ENCODE measurements at regions not wholly inside any gene's neighbourhood (a gene's known extent, or its start where the extent isn't known, plus 50 kb on each side); places are given as distances from the start of the nearest gene placed in this dataset.
A peak's percentile ranks its signal among the peaks of the same experiment; 100 is the strongest.

- 91% methylated on average over 6 of the region's 7 CpGs for WGBS (ENCODE audit: missing lambda C conversion rate)
- FAIRE-seq (no peak), DNase-seq (ENCODE audit: low read depth in 1 of 2, low spot score in 1 of 2) (no peak), ATAC-seq (no peak)
- Histone ChIP-seq H3K27ac (peak overlapping the region in 1 of 2 experiments; percentile 13; a peak in 2 of 6 replicates), H3K4me3 (no peak overlapping the region), H3K9me3 (no peaks in the 10 kb centered on the region), H3K4me1 (peaks cover 20% of the 10 kb centered on the region), H3K4me2 (no peak overlapping the region)
- no peak for TF ChIP-seq HMGXB4 (CRISPR knock-in tag; IDR thresholded peaks at IDR 0.05; ENCODE audit: borderline replicate concordance)
- ChIA-PET CTCF (interaction anchor here (0.6 to 1.3 kb wide), 4 partner anchors 26 to 249 kb away, joined by 3 to 4 read pairs (median 4); no protein-coding TSS in a partner anchor), POLR2A (no interaction called here)
Measured at GRCh38 chr2:234858145-234858544, 93.7 kb upstream of the SH3BP4 start.

GRCh38 chr2:234853729-234854128, 98.1 kb upstream of the SH3BP4 start:
- ChIA-PET POLR2A (no interaction called here), CTCF (interaction anchor here (0.9 kb wide), 1 partner anchor 8 kb away, joined by 3 read pairs; no protein-coding TSS in a partner anchor)
- no peak for FAIRE-seq
- Histone ChIP-seq H3K4me1 (peaks cover 4% of the 10 kb centered on the region; the same call in 1 of the 3 replicates), H3K27ac (no peak overlapping the region), H3K9me3 (no peaks in the 10 kb centered on the region), H3K4me3 (no peak overlapping the region), H3K4me2 (no peak overlapping the region)
- WGBS (ENCODE audit: missing lambda C conversion rate): 52% methylated on average over 2 of the region's 2 CpGs
- DNase-seq (ENCODE audit: low read depth in 1 of 2, low spot score in 1 of 2): no peak
- ATAC-seq: no peak
- TF ChIP-seq HOXB13 (CRISPR knock-in tag; IDR thresholded peaks at IDR 0.05; ENCODE audit: low read depth) (no peak), ZC3H11A (IDR thresholded peaks at IDR 0.05) (no peak), POLR2A (IDR thresholded peaks at IDR 0.05; ENCODE audit: low read length) (no peak), FOXS1 (CRISPR knock-in tag; IDR thresholded peaks at IDR 0.05) (no peak), HOXB5 (CRISPR knock-in tag; IDR thresholded peaks at IDR 0.05) (no peak), BHLHE40 (IDR thresholded peaks at IDR 0.05; ENCODE audit: low read depth, low read length) (no peak)

- no peaks in the 10 kb centered on the region for H3K4me1 ChIP-seq
- DNase-seq (ENCODE audit: low read depth in 1 of 2, low spot score in 1 of 2): no peak
- no peak for ATAC-seq
- no peak overlapping the region for H3K4me2 ChIP-seq
- FAIRE-seq: no peak
- ChIA-PET POLR2A (no interaction called here), CTCF (no interaction called here)
- 78% methylated on average over 5 of the region's 5 CpGs for WGBS (ENCODE audit: missing lambda C conversion rate)
- 0 out of 6 replicates have a peak overlapping the region, but pooled peaks of 1 of the 2 experiments have one; percentile 9 for H3K27ac ChIP-seq
- TF ChIP-seq HMGXB4 (CRISPR knock-in tag; IDR thresholded peaks at IDR 0.05; ENCODE audit: borderline replicate concordance) (no peak), TFCP2L1 (CRISPR knock-in tag; IDR thresholded peaks at IDR 0.05) (no peak), NR3C1 (IDR thresholded peaks at IDR 0.05) (no peak), FOSB (CRISPR knock-in tag; IDR thresholded peaks at IDR 0.05) (no peak), KDM5A (IDR thresholded peaks at IDR 0.05) (no peak), HES2 (IDR thresholded peaks at IDR 0.05) (no peak), CBX2 (IDR thresholded peaks at IDR 0.05; ENCODE audit: borderline replicate concordance, low read depth) (no peak), HEYL (CRISPR knock-in tag; IDR thresholded peaks at IDR 0.05) (no peak), REST (IDR thresholded peaks at IDR 0.05) (no peak), ZSCAN20 (CRISPR knock-in tag; IDR thresholded peaks at IDR 0.05) (no peak), TP53 (CRISPR knock-in tag; IDR thresholded peaks at IDR 0.05) (no peak), SREBF2 (IDR thresholded peaks at IDR 0.05) (no peak), HDAC2 (IDR thresholded peaks at IDR 0.05) (no peak), RNF2 (IDR thresholded peaks at IDR 0.05; ENCODE audit: borderline replicate concordance, low read depth) (no peak), EP300 (IDR thresholded peaks at IDR 0.05) (no peak), JUNB (IDR thresholded peaks at IDR 0.05) (no peak), ZFP36 (IDR thresholded peaks at IDR 0.05; ENCODE audit: borderline replicate concordance, partially characterized antibody) (no peak), RCOR1 (IDR thresholded peaks at IDR 0.05; ENCODE audit: low read depth, low read length) (no peak), ZC3H11A (IDR thresholded peaks at IDR 0.05) (no peak)
- H3K4me3 ChIP-seq: no peak overlapping the region
- H3K9me3 ChIP-seq: no peaks in the 10 kb centered on the region
Measured at GRCh38 chr2:234852941-234853340, 98.9 kb upstream of the SH3BP4 start.
